Neural progenitor cell (in vitro differentiated cells): ENCODE measurements at regions not wholly inside any gene's neighbourhood (a gene's known extent, or its start where the extent isn't known, plus 50 kb on each side); places are given as distances from the start of the nearest gene placed in this dataset.

Experiments
- DNase-seq: peaks from one replicate; pipeline ENCODE4 v3.0.0-alpha.2; 2016; ENCODE audit warnings: low spot score
- H2AFZ ChIP-seq: fragments of 200-600 bp; sonication (generic); replicated peaks from 2 replicates; pipeline ENCODE4 v1.6.1; 2016; ENCODE audit warnings: antibody characterized with exemption
- H3F3A ChIP-seq: fragments of 200-600 bp; sonication (generic); 2 replicates; pipeline ENCODE4 v1.6.1; 2016; ENCODE audit warnings: antibody characterized with exemption, low read depth
- H3K27ac ChIP-seq: fragments of 200-600 bp; sonication (generic); 2 replicates; pipeline ENCODE4 v1.5.1; 2016; ENCODE audit warnings: mild to moderate bottlenecking
- H3K27me3 ChIP-seq: fragments of 200-600 bp; sonication (generic); 2 replicates; pipeline ENCODE4 v1.6.1; 2016; ENCODE audit warnings: mild to moderate bottlenecking, moderate library complexity
- H3K36me3 ChIP-seq: fragments of 200-600 bp; sonication (generic); 2 replicates; pipeline ENCODE4 v1.5.1; 2016
- H3K4me1 ChIP-seq: fragments of 200-600 bp; sonication (generic); 2 replicates; pipeline ENCODE4 v1.6.1; 2016; ENCODE audit warnings: mixed run types
- H3K4me2 ChIP-seq: fragments of 200-600 bp; sonication (generic); 2 replicates; pipeline ENCODE4 v1.6.1; 2016
- H3K4me3 ChIP-seq: fragments of 200-600 bp; sonication (generic); 2 replicates; pipeline ENCODE4 v1.5.1; 2016
- H3K79me2 ChIP-seq: fragments of 200-600 bp; sonication (generic); 2 replicates; pipeline ENCODE4 v1.6.1; 2016; ENCODE audit warnings: low read depth
- H3K9ac ChIP-seq: fragments of 200-600 bp; sonication (generic); 2 replicates; pipeline ENCODE4 v1.6.1; 2016
- H3K9me3 ChIP-seq: fragments of 200-600 bp; sonication (generic); 2 replicates; pipeline ENCODE4 v1.5.1; 2016; ENCODE audit warnings: low read depth
- H4K20me1 ChIP-seq: fragments of 200-600 bp; sonication (generic); 2 replicates; pipeline ENCODE4 v1.6.1; 2016; ENCODE audit warnings: low read depth
- H3K27ac Mint-ChIP-seq: 3 replicates; pipeline ENCODE4 v1.8.0; 2021; ENCODE audit warnings: mixed read lengths
- H3K27me3 Mint-ChIP-seq: 2 replicates; pipeline ENCODE4 v1.8.0; 2022; ENCODE audit warnings: low read depth, mild to moderate bottlenecking, inconsistent platforms, moderate library complexity, mixed read lengths; ENCODE audit not compliant: insufficient read depth
- H3K36me3 Mint-ChIP-seq: 3 replicates; pipeline ENCODE4 v1.8.0; 2021; ENCODE audit warnings: mixed read lengths
- H3K4me1 Mint-ChIP-seq: 3 replicates; pipeline ENCODE4 v1.8.0; 2021; ENCODE audit warnings: mixed read lengths
- H3K4me3 Mint-ChIP-seq: 3 replicates; pipeline ENCODE4 v1.8.0; 2021; ENCODE audit warnings: mild to moderate bottlenecking, moderate library complexity, mixed read lengths
- H3K9me3 Mint-ChIP-seq: 3 replicates; pipeline ENCODE4 v1.8.0; 2020; ENCODE audit warnings: mixed read lengths
- EZH2 ChIP-seq: fragments of 200-600 bp; sonication (generic); IDR thresholded peaks from 2 replicates; pipeline ENCODE4 v1.6.1; 2017; ENCODE audit warnings: antibody characterized with exemption, mild to moderate bottlenecking, moderate library complexity
- EZH2phosphoT487 ChIP-seq: fragments of 200-600 bp; sonication (generic); IDR thresholded peaks from 2 replicates; pipeline ENCODE4 v1.6.1; 2017; ENCODE audit warnings: antibody characterized with exemption
- TF ChIP-seq, protein P1 (sequence below): fragments of 200-600 bp; sonication (generic); IDR thresholded peaks from 2 replicates; pipeline ENCODE4 v1.5.1; 2017; ENCODE audit warnings: antibody characterized with exemption, mild to moderate bottlenecking

DNA sequence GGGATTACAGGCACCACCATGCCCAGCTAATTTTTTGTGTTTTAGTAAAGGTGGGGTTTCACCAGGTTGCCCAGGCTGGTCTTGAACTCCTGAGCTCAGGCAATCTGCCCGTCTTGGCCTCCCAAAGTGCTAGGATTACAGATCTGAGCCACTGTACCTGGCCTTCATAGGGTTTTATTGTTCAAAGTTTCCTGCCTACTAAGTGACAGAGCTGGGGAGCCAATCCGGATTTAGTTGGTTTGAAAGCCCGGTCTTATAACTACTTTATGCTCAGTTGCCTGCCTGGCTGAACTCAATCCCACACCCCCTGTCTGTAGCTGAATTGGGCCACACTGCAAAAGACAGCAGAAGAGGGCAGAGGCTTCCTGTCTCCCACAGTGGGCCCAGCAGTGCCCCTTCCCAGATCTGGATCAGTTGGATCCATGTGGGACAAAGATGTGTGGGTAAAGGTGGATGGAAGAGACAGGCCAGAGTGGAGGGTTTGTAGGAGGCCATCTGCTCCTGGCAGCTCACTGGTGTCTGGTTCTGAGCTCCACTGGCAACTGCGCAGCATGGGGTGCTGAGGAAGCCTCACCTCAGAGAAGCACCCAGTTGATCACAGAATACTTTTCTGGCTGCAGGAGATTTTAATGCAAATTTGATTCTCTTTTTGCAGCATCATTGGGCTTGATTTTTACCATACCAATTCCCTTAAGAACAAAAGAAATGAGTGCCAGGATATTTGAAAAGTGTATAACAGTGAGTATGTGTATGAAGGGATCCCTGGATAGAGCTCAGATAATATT lies 144.9 kb downstream of the DDX1 start:
- Histone ChIP-seq H3K79me2 (no peaks in the 10 kb centered on the region), H2AFZ (peak overlapping the region; percentile 9), H3K27me3 (no peaks in the 10 kb centered on the region), H3K4me2 (no peak overlapping the region), H3K36me3 (no peaks in the 10 kb centered on the region), H3F3A (no peaks in the 10 kb centered on the region), H3K9ac (no peak overlapping the region), H3K4me1 (peaks cover 8% of the 10 kb centered on the region), H3K9me3 (peaks cover 3% of the 10 kb centered on the region), H3K4me3 (no peak overlapping the region), H4K20me1 (no peaks in the 10 kb centered on the region), H3K27ac (no peak overlapping the region)
- H3K4me1 Mint-ChIP-seq, result peaks cover 29% of the 10 kb centered on the region
- DNase-seq, result no peak
- no peaks in the 10 kb centered on the region for H3K36me3 Mint-ChIP-seq
- no peak overlapping the region for H3K4me3 Mint-ChIP-seq
- H3K27ac Mint-ChIP-seq, result no peak overlapping the region
- H3K9me3 Mint-ChIP-seq, result peaks cover 9% of the 10 kb centered on the region
- TF ChIP-seq EZH2 (no peak), EZH2phosphoT487 (no peak)
- TF ChIP-seq, protein P1, sequence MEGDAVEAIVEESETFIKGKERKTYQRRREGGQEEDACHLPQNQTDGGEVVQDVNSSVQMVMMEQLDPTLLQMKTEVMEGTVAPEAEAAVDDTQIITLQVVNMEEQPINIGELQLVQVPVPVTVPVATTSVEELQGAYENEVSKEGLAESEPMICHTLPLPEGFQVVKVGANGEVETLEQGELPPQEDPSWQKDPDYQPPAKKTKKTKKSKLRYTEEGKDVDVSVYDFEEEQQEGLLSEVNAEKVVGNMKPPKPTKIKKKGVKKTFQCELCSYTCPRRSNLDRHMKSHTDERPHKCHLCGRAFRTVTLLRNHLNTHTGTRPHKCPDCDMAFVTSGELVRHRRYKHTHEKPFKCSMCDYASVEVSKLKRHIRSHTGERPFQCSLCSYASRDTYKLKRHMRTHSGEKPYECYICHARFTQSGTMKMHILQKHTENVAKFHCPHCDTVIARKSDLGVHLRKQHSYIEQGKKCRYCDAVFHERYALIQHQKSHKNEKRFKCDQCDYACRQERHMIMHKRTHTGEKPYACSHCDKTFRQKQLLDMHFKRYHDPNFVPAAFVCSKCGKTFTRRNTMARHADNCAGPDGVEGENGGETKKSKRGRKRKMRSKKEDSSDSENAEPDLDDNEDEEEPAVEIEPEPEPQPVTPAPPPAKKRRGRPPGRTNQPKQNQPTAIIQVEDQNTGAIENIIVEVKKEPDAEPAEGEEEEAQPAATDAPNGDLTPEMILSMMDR, result no peak
- H3K27me3 Mint-ChIP-seq, result peaks cover 6% of the 10 kb centered on the region

DNA sequence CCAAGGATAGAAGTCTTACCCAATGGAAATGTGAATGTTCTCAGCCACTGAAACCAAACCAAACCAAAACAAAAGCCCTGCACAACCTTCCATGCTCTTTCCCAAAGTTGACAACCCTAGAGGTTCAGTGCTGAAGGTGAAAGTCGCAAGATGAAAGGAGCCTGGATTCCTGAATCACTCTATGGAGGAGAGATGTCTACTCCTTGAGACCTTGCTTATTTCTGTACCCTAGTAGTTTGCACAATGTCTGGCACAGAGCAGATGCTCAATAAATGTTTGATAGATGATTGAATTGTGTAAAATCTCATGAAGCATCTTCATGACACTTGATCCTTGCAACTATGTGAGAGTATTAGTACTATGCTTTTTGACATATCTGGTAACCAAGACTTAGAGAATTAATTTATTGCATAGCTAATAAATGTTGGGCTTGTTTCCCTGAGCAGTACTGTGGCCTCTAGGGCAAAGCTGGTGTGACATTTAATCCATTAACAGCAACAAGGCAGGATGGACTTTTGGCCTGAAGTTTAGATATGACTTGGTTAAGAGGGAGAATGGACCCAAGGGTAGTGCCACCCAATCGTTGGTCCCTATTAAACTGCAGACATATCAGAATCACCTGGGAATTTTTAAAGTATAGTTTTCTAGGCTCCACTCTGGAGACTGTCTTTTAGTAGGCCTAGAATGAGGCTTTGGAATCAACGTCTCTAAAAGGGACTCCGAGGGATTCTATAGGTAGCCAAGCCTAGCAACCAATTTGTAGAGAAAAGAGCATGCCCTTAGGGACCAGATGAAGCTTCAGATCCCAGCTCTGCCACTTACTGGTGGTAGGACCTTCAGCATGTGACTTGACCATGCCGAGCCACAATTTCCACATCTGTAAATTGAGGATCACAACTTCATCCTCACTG lies 145.9 kb downstream of the DDX1 start:
- Histone ChIP-seq H3K27ac (no peak overlapping the region), H3K27me3 (no peaks in the 10 kb centered on the region), H3K4me1 (peaks cover 8% of the 10 kb centered on the region), H3K36me3 (no peaks in the 10 kb centered on the region), H3K4me3 (no peak overlapping the region), H3K4me2 (no peak overlapping the region), H3K9me3 (peaks cover 7% of the 10 kb centered on the region), H3F3A (no peaks in the 10 kb centered on the region), H3K9ac (no peak overlapping the region), H4K20me1 (no peaks in the 10 kb centered on the region), H3K79me2 (no peaks in the 10 kb centered on the region), H2AFZ (no peak overlapping the region)
- TF ChIP-seq EZH2phosphoT487, result no peak
- no peak for TF ChIP-seq EZH2
- TF ChIP-seq, protein P1, result no peak
- H3K27me3 Mint-ChIP-seq, result peaks cover 4% of the 10 kb centered on the region
- no peak overlapping the region for H3K27ac Mint-ChIP-seq
- no peak overlapping the region for H3K4me3 Mint-ChIP-seq
- peaks cover 14% of the 10 kb centered on the region for H3K9me3 Mint-ChIP-seq
- peaks cover 24% of the 10 kb centered on the region for H3K4me1 Mint-ChIP-seq
- no peak for DNase-seq
- no peaks in the 10 kb centered on the region for H3K36me3 Mint-ChIP-seq

DNA sequence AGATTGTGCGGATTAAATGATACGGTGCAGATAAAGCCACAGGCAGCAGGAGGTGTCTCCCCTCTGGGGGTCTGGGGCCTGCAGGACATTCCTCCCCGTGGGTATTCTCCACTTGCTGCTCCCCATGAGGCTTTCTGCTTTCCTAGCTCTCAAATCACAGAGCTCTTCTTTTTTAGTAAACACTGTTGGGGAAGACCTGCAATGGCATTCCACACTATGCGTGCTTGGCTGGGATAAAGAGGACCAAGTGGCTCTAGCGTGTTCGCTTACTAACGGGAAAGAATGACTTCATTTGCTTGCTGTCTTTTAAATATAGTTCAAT lies 146.5 kb downstream of the DDX1 start:
- no peaks in the 10 kb centered on the region for H4K20me1 ChIP-seq
- TF ChIP-seq EZH2, result no peak
- TF ChIP-seq EZH2phosphoT487, result no peak
- TF ChIP-seq, protein P1, result no peak
- H3K9ac ChIP-seq, result no peak overlapping the region
- no peaks in the 10 kb centered on the region for H3F3A ChIP-seq
- H3K79me2 ChIP-seq, result no peaks in the 10 kb centered on the region
- H3K27ac ChIP-seq, result no peak overlapping the region
- H3K36me3 ChIP-seq, result no peaks in the 10 kb centered on the region
- no peaks in the 10 kb centered on the region for H3K27me3 ChIP-seq
- no peak overlapping the region for H2AFZ ChIP-seq
- peaks cover 8% of the 10 kb centered on the region for H3K4me1 ChIP-seq
- no peak overlapping the region for H3K27ac Mint-ChIP-seq
- no peak overlapping the region for H3K4me3 ChIP-seq
- DNase-seq, result no peak
- no peak overlapping the region for H3K4me2 ChIP-seq
- peaks cover 4% of the 10 kb centered on the region for H3K27me3 Mint-ChIP-seq
- peaks cover 24% of the 10 kb centered on the region for H3K4me1 Mint-ChIP-seq
- peaks cover 7% of the 10 kb centered on the region for H3K9me3 ChIP-seq
- no peaks in the 10 kb centered on the region for H3K36me3 Mint-ChIP-seq
- no peak overlapping the region for H3K4me3 Mint-ChIP-seq
- peaks cover 14% of the 10 kb centered on the region for H3K9me3 Mint-ChIP-seq
